GM12878 (cell line): ENCODE measurements at regions not wholly inside any gene's neighbourhood (a gene's known extent, or its start where the extent isn't known, plus 50 kb on each side); places are given as distances from the start of the nearest gene placed in this dataset.

ENCODE experiments used
- ATAC-seq: fragments of 200-7000 bp; cut with Tn5 transposase; 3 replicates; pipeline ENCODE4 v1.9.1; 2020; ENCODE audit warnings: mild to moderate bottlenecking, moderate library complexity
- BruUV-seq: library from RNA; stranded (reverse); fragments of 400-500 nt; replicated peaks from 2 replicates; lab custom pipeline; 2021; lab: Mats Ljungman, UMichigan
- CTCF ChIA-PET: fragments of 300-600 bp; sonication (Branson Sonifier 250); formaldehyde crosslinking; extraction: SDS; loops from one replicate; lab custom pipeline; 2021; ENCODE audit warnings: inconsistent platforms; lab: Yijun Ruan, JAX
- POLR2A ChIA-PET: fragments of 350-600 bp; formaldehyde crosslinking; extraction: SDS; loops from one replicate; lab custom pipeline; 2021; ENCODE audit warnings: inconsistent platforms; lab: Charles Lee
- RAD21 ChIA-PET: fragments of 300-600 bp; sonication (Branson Sonifier 250); formaldehyde crosslinking; loops from one replicate; lab custom pipeline; 2023; ENCODE audit warnings: antibody characterized with exemption; ENCODE audit not compliant: unreplicated experiment; lab: Charles Lee
- SMC1A ChIA-PET: fragments of 300-600 bp; sonication (Branson Sonifier 250); formaldehyde crosslinking; loops from one replicate; lab custom pipeline; 2023; ENCODE audit not compliant: unreplicated experiment, uncharacterized antibody; lab: Charles Lee
- DNase-seq: peaks from one replicate; pipeline ENCODE4 v3.0.0-alpha.2; 2011; ENCODE audit warnings: low read depth, low spot score
- FAIRE-seq: peaks from 3 replicates; lab custom pipeline; 2011; peaks lifted over from hg19 to GRCh38; lab: Jason Lieb, UNC
- H2AFZ ChIP-seq: 2 replicates; pipeline ENCODE4 v1.6.0; 2011; ENCODE audit warnings: low read depth, low read length, control low read depth; ENCODE audit not compliant: control insufficient read depth
- H3K27ac ChIP-seq: 2 replicates; pipeline ENCODE4 v1.5.1; 2011; ENCODE audit warnings: control low read depth; ENCODE audit not compliant: control insufficient read depth, insufficient read depth
- H3K27me3 ChIP-seq, 2 experiments: replicated peaks in 1 of 2; 2 replicates each; pipeline versions ENCODE4 v1.6.0 to v1.6.1; 2011; ENCODE audit warnings: low read length in 1 of 2; ENCODE audit not compliant: control insufficient read depth in 2 of 2, insufficient read depth in 2 of 2
- H3K36me3 ChIP-seq, 2 experiments: 2 replicates each; pipeline ENCODE4 v1.5.1; 2011; ENCODE audit warnings: low read length in 1 of 2; ENCODE audit not compliant: control insufficient read depth in 2 of 2, insufficient read depth in 2 of 2
- H3K4me1 ChIP-seq: 2 replicates; pipeline ENCODE4 v1.6.1; 2011; ENCODE audit warnings: mild to moderate bottlenecking, low read length, moderate library complexity, mixed read lengths; ENCODE audit not compliant: control insufficient read depth, insufficient read depth
- H3K4me2 ChIP-seq: 2 replicates; pipeline ENCODE4 v1.6.0; 2011; ENCODE audit warnings: control low read depth; ENCODE audit not compliant: control insufficient read depth, insufficient read depth
- H3K4me3 ChIP-seq: fragments of 200-600 bp; sonication (generic); 2 replicates; pipeline ENCODE4 v1.5.1; 2016
- H3K79me2 ChIP-seq: 2 replicates; pipeline ENCODE4 v1.6.0; 2011; ENCODE audit warnings: low read length; ENCODE audit not compliant: control insufficient read depth, insufficient read depth
- H3K9ac ChIP-seq: 2 replicates; pipeline ENCODE4 v1.8.0; 2011; ENCODE audit warnings: low read length, control low read depth, mixed read lengths; ENCODE audit not compliant: control insufficient read depth, insufficient read depth
- H3K9me3 ChIP-seq: replicated peaks from 3 replicates; pipeline ENCODE4 v1.5.1; 2011; ENCODE audit warnings: mild to moderate bottlenecking, low read length; ENCODE audit not compliant: control insufficient read depth, insufficient read depth
- H4K20me1 ChIP-seq: 2 replicates; pipeline ENCODE4 v1.6.0; 2011; ENCODE audit not compliant: control insufficient read depth, insufficient read depth
- BACH1 ChIP-seq: fragments of 450-650 bp; IDR thresholded peaks from 2 replicates; pipeline ENCODE4 v1.6.1; 2017; ENCODE audit warnings: mild to moderate bottlenecking, borderline replicate concordance
- CBX3 ChIP-seq: fragments of 200-600 bp; sonication (generic); IDR thresholded peaks from 2 replicates; pipeline ENCODE4 v1.6.1; 2016; ENCODE audit warnings: low read depth, borderline replicate concordance
- CEBPB ChIP-seq, 2 experiments: fragments of 150-350 bp in 1 of 2; IDR thresholded peaks; 2 replicates each; pipeline ENCODE4 v1.6.1; 2012 to 2014; ENCODE audit warnings: low read depth in 2 of 2, low read length in 2 of 2, borderline replicate concordance in 1 of 2, inconsistent platforms in 1 of 2
- CHD2 ChIP-seq: IDR thresholded peaks from 2 replicates; pipeline ENCODE4 v1.6.1; 2011; ENCODE audit warnings: low read depth, low read length, improper control_type of control experiment, borderline replicate concordance
- LARP7 ChIP-seq: fragments of 450-650 bp; IDR thresholded peaks from 2 replicates; pipeline ENCODE4 v1.6.1; 2017; ENCODE audit warnings: mild to moderate bottlenecking
- MXI1 ChIP-seq: fragments of 150-350 bp; IDR thresholded peaks from 2 replicates; pipeline ENCODE4 v1.6.1; 2011; ENCODE audit warnings: low read depth, mild to moderate bottlenecking, inconsistent platforms, low read length, improper control_type of control experiment
- NR2C2 ChIP-seq: IDR thresholded peaks from 2 replicates; pipeline ENCODE4 v1.6.1; 2011; ENCODE audit warnings: borderline replicate concordance, low read depth; ENCODE audit not compliant: control insufficient read depth, insufficient read length
- PAX5 ChIP-seq: IDR thresholded peaks from 2 replicates; pipeline ENCODE4 v1.6.1; 2011; ENCODE audit warnings: low read depth, low read length, borderline replicate concordance
- PML ChIP-seq: IDR thresholded peaks from 2 replicates; pipeline ENCODE4 v1.6.1; 2012; ENCODE audit warnings: low read length, inconsistent platforms
- POU2F2 ChIP-seq: IDR thresholded peaks from 3 replicates; pipeline ENCODE4 v1.6.1; 2011; ENCODE audit warnings: low read depth, mild to moderate bottlenecking, low read length, borderline replicate concordance
- RAD51 ChIP-seq: fragments of 450-650 bp; IDR thresholded peaks from 2 replicates; pipeline ENCODE4 v1.6.1; 2016; ENCODE audit warnings: moderate library complexity, mild to moderate bottlenecking, inconsistent platforms
- RELA ChIP-seq: fragments of 450-650 bp; IDR thresholded peaks from 2 replicates; pipeline ENCODE4 v1.8.0; 2014; ENCODE audit warnings: borderline replicate concordance; ENCODE audit not compliant: partially characterized antibody
- SMC3 ChIP-seq: IDR thresholded peaks from 2 replicates; pipeline ENCODE4 v1.6.1; 2011; ENCODE audit warnings: low read length, improper control_type of control experiment, borderline replicate concordance
- STAT3 ChIP-seq: IDR thresholded peaks from 2 replicates; pipeline ENCODE4 v1.6.1; 2011; ENCODE audit warnings: low read depth, low read length, improper control_type of control experiment
- WGBS: methylation state at CpG from one replicate; pipeline ENCODE4 v1.1.6; 2016; ENCODE audit warnings: low lambda C conversion rate; ENCODE audit not compliant: insufficient replicate concordance, insufficient coverage; ENCODE audit errors: missing lambda C conversion rate; 5-methylcytosine and 5-hydroxymethylcytosine counted together
- in situ Hi-C: fragments of 300-500 bp; cut with MboI; formaldehyde crosslinking; loops from 9 replicates; pipeline ENCODE4 v1.14.3; 2018; ENCODE audit warnings: mixed read lengths
- intact Hi-C: fragments of 100-400 bp; cut with micrococcal nuclease; formaldehyde crosslinking; loops from one replicate; pipeline ENCODE4 v1.14.2; 2022; ENCODE audit not compliant: unreplicated experiment
- TF ChIP-seq, protein P1 (sequence below): fragments of 450-650 bp; conservative IDR thresholded peaks from 2 replicates; pipeline ENCODE4 v1.6.1; 2017; ENCODE audit warnings: mild to moderate bottlenecking, moderate library complexity
- TF ChIP-seq, protein P2 (sequence below): IDR thresholded peaks from 2 replicates; pipeline ENCODE4 v1.6.1; 2012; ENCODE audit warnings: low read depth, low read length, improper control_type of control experiment

DNA sequence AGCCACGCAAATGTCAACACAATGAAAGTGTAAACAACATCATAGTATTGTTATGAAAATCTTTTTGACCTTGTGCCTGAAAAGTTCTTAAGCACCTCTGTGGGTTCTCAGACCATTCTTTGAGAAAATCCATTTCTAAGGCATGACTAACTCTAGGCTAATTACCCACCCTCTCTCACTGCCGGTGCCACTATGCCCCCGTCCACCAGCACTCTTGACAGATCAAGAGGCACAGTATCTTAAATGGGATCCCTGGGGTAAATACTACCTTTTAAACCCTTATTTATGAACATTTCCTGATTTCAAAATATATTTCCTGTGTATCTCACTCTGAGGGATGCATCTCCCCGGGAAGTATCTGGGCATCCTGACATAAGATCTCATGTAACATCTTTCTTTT is 607.5 kb downstream of the METTL15 start:
- 70% methylated on average over 4 of the region's 4 CpGs for WGBS
- no peaks in the 10 kb centered on the region for H4K20me1 ChIP-seq

DNA sequence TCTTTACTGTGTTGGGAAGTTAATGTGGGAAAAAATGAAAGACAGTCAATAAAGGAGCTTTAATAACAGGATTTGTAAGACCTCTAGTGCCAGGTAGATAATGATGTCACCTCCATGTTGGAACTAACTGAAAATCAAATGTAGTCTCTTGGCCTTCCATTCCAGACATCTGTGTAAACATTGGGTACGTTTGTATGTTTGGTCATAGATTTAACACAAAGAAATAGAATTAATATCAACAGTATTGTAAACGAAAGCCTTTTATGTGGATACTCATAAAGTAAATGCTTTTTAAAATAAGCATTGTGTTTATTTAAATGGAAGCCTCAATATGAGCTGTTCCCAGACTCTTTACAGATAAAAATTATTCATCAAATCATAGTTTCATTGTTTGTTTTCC is 605.7 kb downstream of the METTL15 start:
- ChIA-PET SMC1A (interaction anchor here (0.7 to 1.2 kb wide), 2 partner anchors 10 to 25 kb away, joined by 3 read pairs; no protein-coding TSS in a partner anchor), CTCF (no interaction called here), RAD21 (no interaction called here), POLR2A (no interaction called here)
- Histone ChIP-seq H3K4me3 (no peak overlapping the region), H3K4me1 (no peaks in the 10 kb centered on the region), H2AFZ (no peak overlapping the region), H3K27me3 (no peaks in the 10 kb centered on the region), H3K4me2 (no peak overlapping the region), H3K36me3 (no peaks in the 10 kb centered on the region), H3K9ac (no peak overlapping the region), H3K27ac (no peak overlapping the region), H3K9me3 (no peaks in the 10 kb centered on the region), H4K20me1 (no peaks in the 10 kb centered on the region), H3K79me2 (no peaks in the 10 kb centered on the region)
- intact Hi-C loops: loop anchor here (10.0 kb wide), 1 partner anchor 441 kb away; no protein-coding TSS in a partner anchor
- DNase-seq (no peak), FAIRE-seq (no peak), ATAC-seq (no peak)
- no TSS peak for BruUV-seq
- 0% methylated on average over 2 of the region's 2 CpGs for WGBS
- in situ Hi-C loops: no loop called here
- TF ChIP-seq SMC3 (no peak), CEBPB (IDR thresholded peaks at IDR 0.05; ENCODE audit: borderline replicate concordance in 1 of 2, low read depth in 2 of 2, low read length in 2 of 2) (no peak), POU2F2 (no peak), LARP7 (no peak), PML (no peak), CHD2 (no peak), RAD51 (no peak), BACH1 (no peak), NR2C2 (no peak), PAX5 (no peak), STAT3 (no peak)
- TF ChIP-seq, protein P1, sequence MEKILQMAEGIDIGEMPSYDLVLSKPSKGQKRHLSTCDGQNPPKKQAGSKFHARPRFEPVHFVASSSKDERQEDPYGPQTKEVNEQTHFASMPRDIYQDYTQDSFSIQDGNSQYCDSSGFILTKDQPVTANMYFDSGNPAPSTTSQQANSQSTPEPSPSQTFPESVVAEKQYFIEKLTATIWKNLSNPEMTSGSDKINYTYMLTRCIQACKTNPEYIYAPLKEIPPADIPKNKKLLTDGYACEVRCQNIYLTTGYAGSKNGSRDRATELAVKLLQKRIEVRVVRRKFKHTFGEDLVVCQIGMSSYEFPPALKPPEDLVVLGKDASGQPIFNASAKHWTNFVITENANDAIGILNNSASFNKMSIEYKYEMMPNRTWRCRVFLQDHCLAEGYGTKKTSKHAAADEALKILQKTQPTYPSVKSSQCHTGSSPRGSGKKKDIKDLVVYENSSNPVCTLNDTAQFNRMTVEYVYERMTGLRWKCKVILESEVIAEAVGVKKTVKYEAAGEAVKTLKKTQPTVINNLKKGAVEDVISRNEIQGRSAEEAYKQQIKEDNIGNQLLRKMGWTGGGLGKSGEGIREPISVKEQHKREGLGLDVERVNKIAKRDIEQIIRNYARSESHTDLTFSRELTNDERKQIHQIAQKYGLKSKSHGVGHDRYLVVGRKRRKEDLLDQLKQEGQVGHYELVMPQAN: no peak
- TF ChIP-seq, protein P2, sequence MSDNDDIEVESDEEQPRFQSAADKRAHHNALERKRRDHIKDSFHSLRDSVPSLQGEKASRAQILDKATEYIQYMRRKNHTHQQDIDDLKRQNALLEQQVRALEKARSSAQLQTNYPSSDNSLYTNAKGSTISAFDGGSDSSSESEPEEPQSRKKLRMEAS: no peak

More for the DNA sequence above, 607.5 kb downstream of the METTL15 start:
- Histone ChIP-seq H3K36me3 (no peaks in the 10 kb centered on the region), H3K4me1 (no peaks in the 10 kb centered on the region), H3K79me2 (no peaks in the 10 kb centered on the region), H3K9ac (no peak overlapping the region), H3K27ac (no peak overlapping the region), H3K27me3 (no peaks in the 10 kb centered on the region), H3K9me3 (no peaks in the 10 kb centered on the region), H3K4me2 (no peak overlapping the region), H3K4me3 (no peak overlapping the region), H2AFZ (no peak overlapping the region)
- no peak for FAIRE-seq
- in situ Hi-C loops (no loop called here), intact Hi-C loops (loop anchor here (10.0 kb wide), 1 partner anchor 439 kb away; no protein-coding TSS in a partner anchor)
- RAD21 ChIA-PET: no interaction called here
- TF ChIP-seq RELA: no peak
- TF ChIP-seq CBX3: no peak
- no peak for TF ChIP-seq MXI1
- BruUV-seq: no TSS peak
- POLR2A ChIA-PET: no interaction called here
- ATAC-seq: no peak
- CTCF ChIA-PET: interaction anchor here (0.9 kb wide), 1 partner anchor 16 kb away, joined by 4 read pairs; no protein-coding TSS in a partner anchor
- no peak for DNase-seq
- SMC1A ChIA-PET: no interaction called here
